ENCODE measurements at regions not wholly inside any gene's neighbourhood (a gene's known extent, or its start where the extent isn't known, plus 50 kb on each side); places are given as distances from the start of the nearest gene placed in this dataset.
A peak's percentile ranks its signal among the peaks of the same experiment; 100 is the strongest.

DNA sequence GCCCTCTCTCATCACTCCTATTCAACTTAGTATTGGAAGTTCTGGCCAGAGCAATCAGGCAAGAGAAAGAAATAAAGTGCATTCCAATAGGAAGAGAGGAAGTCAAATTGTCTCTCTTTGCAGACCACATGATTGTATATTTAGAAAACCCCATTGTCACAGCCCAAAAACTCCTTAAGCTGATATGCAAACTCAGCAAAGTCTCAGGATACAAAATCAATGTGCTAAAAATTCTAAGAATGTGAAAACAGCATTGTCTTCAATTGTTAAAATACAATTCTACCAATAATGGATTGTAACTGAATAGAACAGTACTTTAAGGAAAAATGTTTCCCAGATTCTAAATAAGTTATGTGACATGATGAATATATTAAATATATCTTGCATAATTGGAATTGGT lies 2269.2 kb upstream of the PCDH20 start:
- DNase-seq: no peak
- in situ Hi-C loops (cut with MboI; ENCODE audit: low pct_unique_long_range_greater_than_20kb, low sequenced_read_pairs): no loop called here

GRCh38 chr13:63680704-63681103 lies 2265.1 kb upstream of the PCDH20 start:
- DNase-seq: no peak
- in situ Hi-C loops (cut with MboI; ENCODE audit: low pct_unique_long_range_greater_than_20kb, low sequenced_read_pairs): no loop called here

DNA sequence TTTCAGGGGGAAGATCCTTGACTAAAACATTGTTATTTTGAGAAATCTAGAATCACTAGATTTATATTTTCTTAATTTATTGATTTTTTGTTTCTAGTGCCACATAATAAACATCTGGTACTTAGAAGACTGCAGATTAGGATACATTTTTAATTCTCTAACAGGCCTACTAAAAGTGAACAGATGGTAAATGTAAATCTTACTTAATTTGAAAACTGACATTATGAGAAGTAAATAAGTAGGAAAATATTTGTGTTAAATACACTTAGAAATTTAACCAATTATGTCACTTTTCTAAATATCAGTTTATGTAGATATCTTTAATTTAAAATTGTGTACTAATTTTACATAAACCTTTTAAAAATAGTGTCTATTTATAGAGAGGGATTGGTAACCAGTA lies 2255.6 kb upstream of the PCDH20 start:
- in situ Hi-C loops (cut with MboI; ENCODE audit: low pct_unique_long_range_greater_than_20kb, low sequenced_read_pairs): no loop called here
- no peak for DNase-seq

DNA sequence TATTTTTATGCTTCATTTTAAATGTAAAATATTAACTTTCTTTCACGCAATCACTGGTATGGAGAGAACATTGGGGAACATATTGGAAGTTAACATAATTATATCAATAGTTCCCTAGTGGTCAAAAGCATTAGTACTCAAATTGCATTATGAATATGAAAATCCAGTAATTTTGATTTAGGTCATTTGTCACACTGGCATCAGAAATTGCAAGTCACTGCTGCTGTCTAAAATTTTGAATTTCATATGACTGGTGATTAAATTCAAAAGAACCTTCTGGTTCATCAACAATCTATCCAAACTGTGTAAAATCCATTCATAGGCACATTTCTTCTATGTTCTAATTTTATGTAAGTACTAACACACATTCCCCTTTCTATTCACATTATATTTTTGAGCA lies 2235.7 kb upstream of the PCDH20 start:
- no peak for DNase-seq
- in situ Hi-C loops (cut with MboI; ENCODE audit: low pct_unique_long_range_greater_than_20kb, low sequenced_read_pairs): no loop called here

- DNase-seq: no peak
- in situ Hi-C loops (cut with MboI; ENCODE audit: low pct_unique_long_range_greater_than_20kb, low sequenced_read_pairs): no loop called here
Observed at GRCh38 chr13:63643543-63643942, 2227.9 kb upstream of the PCDH20 start.

DNA sequence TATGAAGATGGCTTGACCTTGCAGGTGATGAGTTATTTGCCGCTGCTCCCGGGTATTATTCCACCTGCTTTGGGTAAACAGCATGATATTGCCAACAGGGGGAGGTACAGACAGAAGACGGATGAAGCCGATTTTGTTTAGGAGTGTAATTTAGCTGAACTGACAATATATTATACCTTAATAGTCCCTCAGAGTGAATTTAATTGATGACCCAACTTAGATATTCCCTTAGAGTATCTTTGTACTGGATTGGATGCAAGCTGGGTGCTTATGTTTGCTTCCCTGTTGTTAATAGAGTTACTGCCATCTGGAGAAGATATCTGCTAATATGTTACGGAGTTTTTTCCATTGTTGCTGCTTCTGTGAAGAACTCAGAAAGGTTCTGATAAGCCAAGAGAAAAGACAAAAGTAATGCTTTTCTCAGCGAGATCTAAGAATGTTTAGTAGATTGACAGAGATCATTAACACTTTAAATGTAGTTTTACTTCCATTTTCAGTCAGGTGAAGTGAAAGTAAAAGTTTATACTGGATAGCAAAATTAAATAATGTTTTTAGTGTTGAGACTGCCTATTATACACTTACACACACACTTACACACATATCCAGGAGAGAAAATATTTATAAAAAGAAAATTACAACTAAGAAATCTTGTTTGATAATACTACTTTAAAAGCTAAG lies 2220.8 kb upstream of the PCDH20 start:
- DNase-seq: peak; percentile 4
- in situ Hi-C loops (cut with MboI; ENCODE audit: low pct_unique_long_range_greater_than_20kb, low sequenced_read_pairs): no loop called here

DNA sequence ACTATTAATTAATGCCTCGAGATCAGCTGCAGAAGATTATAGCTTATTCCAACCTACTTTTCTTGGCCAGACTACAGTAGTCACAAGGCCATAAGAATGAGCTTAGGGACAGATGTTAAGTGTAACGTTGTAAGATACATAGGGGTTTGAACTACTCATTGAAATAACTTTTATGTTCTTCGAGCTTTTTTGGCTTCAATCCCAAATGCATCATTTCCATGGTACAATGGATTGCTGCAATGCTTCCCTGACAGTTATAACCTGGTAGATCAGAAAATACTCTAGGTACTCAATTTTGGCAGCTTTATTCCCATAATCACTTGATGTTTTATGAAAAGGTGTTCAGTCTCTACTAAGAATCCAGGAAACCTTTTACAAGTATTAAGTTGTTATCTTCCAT lies 2216.7 kb upstream of the PCDH20 start:
- in situ Hi-C loops (cut with MboI; ENCODE audit: low pct_unique_long_range_greater_than_20kb, low sequenced_read_pairs): no loop called here

DNA sequence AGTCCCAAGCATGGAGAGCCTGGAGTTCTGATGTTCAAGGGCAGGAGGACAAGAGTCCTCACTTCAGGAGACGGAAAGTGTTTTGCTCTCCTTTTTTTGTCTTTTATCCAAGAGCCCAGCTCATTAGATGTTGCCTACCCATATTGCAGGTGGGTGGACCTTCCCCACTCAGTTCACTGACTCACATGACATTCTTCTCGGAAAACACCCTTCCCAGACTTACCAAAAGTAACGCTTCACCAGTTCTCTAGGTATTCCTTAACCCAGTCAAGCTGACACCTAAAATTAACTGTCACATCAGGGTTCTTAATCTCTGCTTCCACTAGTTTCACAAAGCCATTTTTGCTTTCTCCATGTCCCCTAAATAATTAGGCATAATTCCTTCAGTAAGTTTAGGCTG lies 2215.4 kb upstream of the PCDH20 start:
- in situ Hi-C loops (cut with MboI; ENCODE audit: low pct_unique_long_range_greater_than_20kb, low sequenced_read_pairs): no loop called here
- no peak for DNase-seq

More for the DNA sequence above, 2216.7 kb upstream of the PCDH20 start:
- no peak for DNase-seq

DNA sequence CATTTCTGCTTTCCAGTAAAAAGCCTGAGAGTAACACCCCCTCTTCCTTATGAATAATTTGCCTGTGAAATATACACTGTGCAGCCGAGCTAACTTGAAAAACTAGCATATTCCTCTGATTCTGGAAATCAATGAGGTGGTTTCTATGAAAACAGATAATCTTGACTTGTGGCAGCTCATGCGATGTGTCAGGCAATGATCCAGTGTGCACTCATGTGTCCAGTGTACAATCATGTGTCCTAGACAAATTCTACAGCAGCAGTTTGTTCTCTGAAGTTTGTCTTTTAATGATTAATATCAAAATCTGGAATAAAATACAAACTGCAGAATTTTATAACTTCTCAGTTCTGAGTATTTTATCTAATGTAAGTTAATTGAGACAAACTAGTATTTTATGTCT lies 2213.9 kb upstream of the PCDH20 start:
- in situ Hi-C loops (cut with MboI; ENCODE audit: low pct_unique_long_range_greater_than_20kb, low sequenced_read_pairs): no loop called here

GRCh38 chr13:63628310-63628709 lies 2212.7 kb upstream of the PCDH20 start:
- no peak for DNase-seq
- in situ Hi-C loops (cut with MboI; ENCODE audit: low pct_unique_long_range_greater_than_20kb, low sequenced_read_pairs): no loop called here

More for the DNA sequence above, 2213.9 kb upstream of the PCDH20 start:
- DNase-seq: no peak

DNA sequence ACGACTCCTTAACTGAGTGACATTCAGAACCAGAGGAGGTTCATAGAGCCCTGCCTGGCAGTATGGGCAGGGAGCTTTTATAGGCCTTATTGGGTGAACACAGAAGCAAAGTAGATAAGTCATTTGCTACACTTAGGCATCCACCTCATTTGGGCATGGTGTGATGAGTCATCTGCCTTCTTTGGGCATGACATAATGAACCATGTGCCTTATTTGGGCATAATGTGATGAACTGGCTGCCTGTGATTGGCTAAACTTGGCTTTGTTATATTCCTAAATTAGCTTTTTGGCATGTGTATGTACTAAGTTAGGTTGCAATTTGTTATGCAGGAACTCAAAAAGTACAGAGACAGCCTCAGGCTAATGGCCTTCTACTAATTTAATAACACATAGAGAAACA lies 2210.2 kb upstream of the PCDH20 start:
- in situ Hi-C loops (cut with MboI; ENCODE audit: low pct_unique_long_range_greater_than_20kb, low sequenced_read_pairs): no loop called here
- DNase-seq: no peak

GRCh38 chr13:63614874-63615612 lies 2199.4 kb upstream of the PCDH20 start:
- in situ Hi-C loops (cut with MboI; ENCODE audit: low pct_unique_long_range_greater_than_20kb, low sequenced_read_pairs): no loop called here
- no peak for DNase-seq

GRCh38 chr13:63607153-63607552 lies 2191.5 kb upstream of the PCDH20 start:
- DNase-seq: no peak
- in situ Hi-C loops (cut with MboI; ENCODE audit: low pct_unique_long_range_greater_than_20kb, low sequenced_read_pairs): no loop called here

DNA sequence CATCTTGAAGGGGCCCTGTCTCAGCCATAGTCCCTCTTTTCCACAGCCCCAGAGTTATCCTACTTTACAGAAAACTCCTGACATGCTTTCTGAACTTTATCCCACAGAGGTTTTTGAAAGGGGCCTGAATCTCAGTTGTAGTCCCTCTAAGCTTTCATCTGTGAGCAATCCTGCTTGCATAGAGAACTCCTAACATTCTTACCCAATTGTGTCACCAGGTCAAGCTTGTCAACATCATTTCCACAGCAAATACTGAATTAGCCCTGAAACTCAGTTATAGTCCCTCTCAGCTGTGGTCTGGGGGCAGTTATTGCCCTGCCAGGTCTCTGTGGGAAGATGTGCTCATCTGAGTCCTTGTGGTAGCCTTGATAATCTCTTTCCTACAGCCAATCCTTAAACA lies 2190.3 kb upstream of the PCDH20 start:
- DNase-seq: no peak
- in situ Hi-C loops (cut with MboI; ENCODE audit: low pct_unique_long_range_greater_than_20kb, low sequenced_read_pairs): no loop called here

DNA sequence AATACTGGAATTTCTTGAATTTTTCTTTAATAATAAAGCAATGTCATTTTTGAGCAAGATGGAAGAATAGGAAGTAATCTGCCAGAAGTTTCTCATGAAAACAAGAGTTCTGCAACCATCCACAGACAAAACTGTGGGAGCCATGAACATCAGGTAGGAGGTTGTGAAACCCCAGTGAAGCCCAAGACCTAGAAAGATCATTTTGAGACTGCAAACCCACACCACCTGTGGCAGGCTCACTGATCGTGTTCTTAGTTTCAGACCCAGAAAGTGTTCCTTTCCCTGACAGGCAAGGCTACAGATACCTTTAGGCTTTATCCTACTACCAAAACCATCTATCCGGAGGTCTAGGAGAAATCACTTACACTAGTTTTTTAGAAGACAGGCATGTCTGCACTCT lies 2189.8 kb upstream of the PCDH20 start:
- in situ Hi-C loops (cut with MboI; ENCODE audit: low pct_unique_long_range_greater_than_20kb, low sequenced_read_pairs): no loop called here
- DNase-seq: no peak

DNA sequence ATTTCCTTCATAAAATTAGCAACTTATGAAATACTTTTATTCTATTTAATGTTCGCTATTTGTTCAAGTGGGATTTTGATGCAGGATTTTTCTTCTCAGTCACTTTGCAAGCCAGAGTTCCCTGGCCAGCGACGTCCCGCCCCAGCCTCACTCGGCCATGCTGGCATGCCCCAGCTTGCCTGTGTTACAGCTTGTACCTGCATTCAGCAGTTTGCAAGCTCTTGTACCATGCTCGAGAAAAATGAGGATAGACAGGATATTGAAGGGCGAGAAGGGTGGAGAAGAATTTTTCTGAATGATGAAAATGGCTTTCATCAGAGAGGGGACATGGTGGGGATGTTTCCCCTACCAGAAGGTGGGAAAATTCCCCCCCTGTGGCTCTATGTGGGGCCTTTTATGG lies 2180.2 kb upstream of the PCDH20 start:
- no peak for DNase-seq
- in situ Hi-C loops (cut with MboI; ENCODE audit: low pct_unique_long_range_greater_than_20kb, low sequenced_read_pairs): no loop called here

- DNase-seq: no peak
- in situ Hi-C loops (cut with MboI; ENCODE audit: low pct_unique_long_range_greater_than_20kb, low sequenced_read_pairs): no loop called here
Observed at GRCh38 chr13:63586467-63586866, 2170.8 kb upstream of the PCDH20 start.

- DNase-seq: no peak
- in situ Hi-C loops (cut with MboI; ENCODE audit: low pct_unique_long_range_greater_than_20kb, low sequenced_read_pairs): no loop called here
Observed at GRCh38 chr13:63578796-63579195, 2163.1 kb upstream of the PCDH20 start.

- in situ Hi-C loops (cut with MboI; ENCODE audit: low pct_unique_long_range_greater_than_20kb, low sequenced_read_pairs): no loop called here
- DNase-seq: no peak
Observed at GRCh38 chr13:63567031-63567430, 2151.4 kb upstream of the PCDH20 start.

GRCh38 chr13:63554157-63554556 lies 2138.5 kb upstream of the PCDH20 start:
- in situ Hi-C loops (cut with MboI; ENCODE audit: low pct_unique_long_range_greater_than_20kb, low sequenced_read_pairs): no loop called here
- DNase-seq: no peak

DNA sequence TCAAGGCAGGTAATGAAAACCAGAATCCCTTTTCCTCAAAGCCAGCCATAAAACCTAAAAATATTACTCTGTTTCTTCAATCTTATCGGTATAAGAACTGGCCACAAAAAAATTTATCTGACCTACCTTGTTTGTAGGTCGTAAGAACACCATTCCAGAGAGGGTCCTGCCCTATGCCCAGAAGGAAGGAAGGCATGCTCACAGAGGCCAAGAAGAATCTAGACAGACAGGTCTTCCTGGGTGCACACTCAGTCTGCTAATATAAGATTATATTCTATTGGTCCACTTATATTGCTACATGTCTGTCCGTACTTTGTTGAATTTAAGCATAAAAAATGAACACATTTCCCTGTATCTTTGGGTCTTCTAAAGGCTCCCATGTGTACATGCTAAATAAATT lies 2136.1 kb upstream of the PCDH20 start:
- in situ Hi-C loops (cut with MboI; ENCODE audit: low pct_unique_long_range_greater_than_20kb, low sequenced_read_pairs): no loop called here
- DNase-seq: no peak

All from KBM-7 (cell line).